Right lobe of liver (tissue), 6 donors: ENCODE measurements at regions not wholly inside any gene's neighbourhood (a gene's known extent, or its start where the extent isn't known, plus 50 kb on each side); places are given as distances from the start of the nearest gene placed in this dataset.

ENCODE experiments used
- ATAC-seq, 4 donors: fragments of 200-7000 bp; cut with Tn5 transposase; one replicate each; pipeline ENCODE4 v1.9.1; 2020; ENCODE audit warnings: mild to moderate bottlenecking in 4 of 4, moderate library complexity in 4 of 4
- DNase-seq, 3 donors: peaks; one replicate each; pipeline ENCODE4 v3.0.0-alpha.2; 2020
- H3K27ac ChIP-seq, 3 donors: fragments of 200-600 bp; one replicate each; pipeline ENCODE4 v1.8.0; 2022
- H3K27me3 ChIP-seq, 2 donors: fragments of 200-600 bp; one replicate each; pipeline ENCODE4 v1.8.0; 2022
- H3K36me3 ChIP-seq, 4 donors: fragments of 200-600 bp; sonication (generic) in 1 of 4; one replicate each; pipeline versions ENCODE4 v1.5.1 to v1.8.0; 2017 to 2022; ENCODE audit warnings: control low read depth in 1 of 4
- H3K4me1 ChIP-seq, 4 donors: fragments of 200-600 bp; sonication (generic) in 1 of 4; one replicate each; pipeline versions ENCODE4 v1.5.1 to v1.8.0; 2017 to 2022; ENCODE audit warnings: control low read depth in 1 of 4
- H3K4me3 ChIP-seq, 3 donors: fragments of 200-600 bp; one replicate each; pipeline ENCODE4 v1.8.0; 2022
- H3K9me3 ChIP-seq, 4 donors: fragments of 200-600 bp; sonication (generic) in 1 of 4; one replicate each; pipeline versions ENCODE4 v1.5.1 to v1.8.0; 2017 to 2022; ENCODE audit warnings: control low read depth in 1 of 4
- CTCF ChIP-seq, 4 donors: fragments of 200-600 bp in 3 of 4; fragments of 450-650 bp in 1 of 4; IDR thresholded peaks; one replicate each; pipeline versions ENCODE4 v1.5.1 to v1.8.0; 2016 to 2022; ENCODE audit warnings: antibody characterized with exemption in 4 of 4, mild to moderate bottlenecking in 2 of 4
- POLR2A ChIP-seq: fragments of 450-650 bp; IDR thresholded peaks from one replicate; pipeline ENCODE4 v1.6.1; 2017; ENCODE audit warnings: antibody characterized with exemption, mild to moderate bottlenecking
- WGBS: methylation state at CpG from one replicate; pipeline ENCODE4 v1.1.6; 2018; ENCODE audit warnings: low coverage, low lambda C conversion rate; ENCODE audit not compliant: insufficient coverage; ENCODE audit errors: missing lambda C conversion rate; 5-methylcytosine and 5-hydroxymethylcytosine counted together
- intact Hi-C, 2 donors: fragments of 100-400 bp; cut with DNase I; formaldehyde crosslinking; loops; one replicate each; pipeline versions ENCODE4 v1.11.2 to v1.14.1; 2022
- donor health status: DM: no; HTN: yes; CAD: no.
- donor health status: DM: no; HTN: no; CAD: no.
- donor health status: DM: no; HTN: no; CAD: no.
- donor health status: DM: no; HTN: yes; CAD: no.
- donor health status: DM: no; HTN: yes; CAD: no.

GRCh38 chr6:141316236-141316635 is 816.5 kb upstream of the GJE1 start:
- TF ChIP-seq CTCF (IDR thresholded peaks at IDR 0.05) (no peak), POLR2A (no peak)
- Histone ChIP-seq H3K27me3 (no peaks in the 10 kb centered on the region), H3K9me3 (no peaks in the 10 kb centered on the region), H3K36me3 (no peaks in the 10 kb centered on the region), H3K27ac (no peak overlapping the region), H3K4me3 (no peak overlapping the region), H3K4me1 (no peaks in the 10 kb centered on the region)
- intact Hi-C loops = no loop called here
- 94% methylated on average over 5 of the region's 5 CpGs for WGBS
- DNase-seq (no peak), ATAC-seq (no peak)

- Histone ChIP-seq H3K4me3 (no peak overlapping the region), H3K4me1 (no peaks in the 10 kb centered on the region), H3K36me3 (no peaks in the 10 kb centered on the region), H3K27me3 (no peaks in the 10 kb centered on the region), H3K27ac (no peak overlapping the region), H3K9me3 (no peaks in the 10 kb centered on the region)
- DNase-seq = no peak
- 100% methylated on average over 1 of the region's 1 CpG for WGBS
- intact Hi-C loops = no loop called here
- ATAC-seq = no peak
- no peak for TF ChIP-seq CTCF (IDR thresholded peaks at IDR 0.05)
- TF ChIP-seq POLR2A = no peak
Measured at GRCh38 chr6:141313986-141314385, 818.7 kb upstream of the GJE1 start.

GRCh38 chr6:141309295-141309694 is 823.4 kb upstream of the GJE1 start:
- ATAC-seq = peak in 1 of 4 donors; percentile 48
- Histone ChIP-seq H3K27ac (no peak overlapping the region), H3K9me3 (no peaks in the 10 kb centered on the region), H3K36me3 (no peaks in the 10 kb centered on the region), H3K4me1 (no peaks in the 10 kb centered on the region), H3K4me3 (no peak overlapping the region), H3K27me3 (no peaks in the 10 kb centered on the region)
- intact Hi-C loops = no loop called here
- TF ChIP-seq POLR2A = no peak
- TF ChIP-seq CTCF (IDR thresholded peaks at IDR 0.05) = no peak
- no peak for DNase-seq

GRCh38 chr6:141307309-141307998 is 825.3 kb upstream of the GJE1 start:
- no peak for ATAC-seq
- 38% methylated on average over 3 of the region's 3 CpGs for WGBS
- H3K36me3 ChIP-seq = no peaks in the 10 kb centered on the region

More at GRCh38 chr6:141307309-141307998, 825.3 kb upstream of the GJE1 start:
- H3K27me3 ChIP-seq = no peaks in the 10 kb centered on the region
- no peaks in the 10 kb centered on the region for H3K9me3 ChIP-seq
- intact Hi-C loops = no loop called here
- DNase-seq = no peak
- H3K4me3 ChIP-seq = no peak overlapping the region
- no peak for TF ChIP-seq CTCF (IDR thresholded peaks at IDR 0.05)
- TF ChIP-seq POLR2A = no peak
- no peak overlapping the region for H3K27ac ChIP-seq
- no peaks in the 10 kb centered on the region for H3K4me1 ChIP-seq
